NT2/D1 (cell line): ENCODE measurements at regions not wholly inside any gene's neighbourhood (a gene's known extent, or its start where the extent isn't known, plus 50 kb on each side); places are given as distances from the start of the nearest gene placed in this dataset.

Experiments used
- YY1 ChIP-seq: IDR thresholded peaks from 2 replicates; pipeline ENCODE4 v1.6.1; 2011; ENCODE audit not compliant: insufficient read length, insufficient read depth
- ZNF274 ChIP-seq: IDR thresholded peaks from 2 replicates; pipeline ENCODE4 v1.6.1; 2011; ENCODE audit warnings: mild to moderate bottlenecking, low read depth, low read length

DNA sequence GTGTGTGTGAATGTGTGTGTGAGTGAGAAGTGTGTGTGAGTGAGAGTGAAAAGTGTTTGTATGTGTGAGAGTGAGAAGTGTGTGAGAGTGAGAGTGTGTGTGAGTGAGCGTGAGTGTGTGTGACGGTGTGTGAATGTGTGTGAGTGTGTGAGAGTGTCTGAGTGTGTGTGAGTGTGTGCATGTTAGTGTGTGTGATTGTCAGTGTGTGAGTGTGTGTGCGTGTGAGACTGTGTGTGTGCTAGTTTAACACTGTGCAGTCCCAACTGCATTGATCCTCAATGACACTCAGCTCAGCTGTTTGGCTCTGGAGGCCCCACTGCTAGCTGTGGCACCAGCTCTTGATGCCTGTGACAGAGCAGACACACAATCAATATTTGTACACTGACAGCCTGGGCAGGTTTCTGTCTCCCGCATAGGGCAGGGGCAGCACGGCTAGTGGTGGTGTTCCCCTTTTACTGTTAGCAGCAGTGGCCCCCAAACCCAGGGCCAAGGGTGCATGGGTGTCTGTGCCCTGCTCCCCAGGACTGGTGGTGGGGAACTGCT is 135.0 kb downstream of the INHBB start:
- TF ChIP-seq YY1 = no peak
- no peak for TF ChIP-seq ZNF274
